DMS114 treated with DMSO at 0.1 percent for 48 hours (cell line): ENCODE measurements at regions not wholly inside any gene's neighbourhood (a gene's known extent, or its start where the extent isn't known, plus 50 kb on each side); places are given as distances from the start of the nearest gene placed in this dataset.
"Not testable (repeated sequence)": the region's sequence is repeated elsewhere in the genome, so short reads cannot be mapped to it uniquely, and the experiment has no call there.

Source experiments
- DNase-seq: peaks from one replicate; lab custom pipeline; 2025; ENCODE audit not compliant: unreplicated experiment; lab: John Stamatoyannopoulos, UW

- DNase-seq = no peak
These were observed 757.1 kb downstream of the KCNT2 start for GRCh38 chr1:195851016-195851601.

DNA sequence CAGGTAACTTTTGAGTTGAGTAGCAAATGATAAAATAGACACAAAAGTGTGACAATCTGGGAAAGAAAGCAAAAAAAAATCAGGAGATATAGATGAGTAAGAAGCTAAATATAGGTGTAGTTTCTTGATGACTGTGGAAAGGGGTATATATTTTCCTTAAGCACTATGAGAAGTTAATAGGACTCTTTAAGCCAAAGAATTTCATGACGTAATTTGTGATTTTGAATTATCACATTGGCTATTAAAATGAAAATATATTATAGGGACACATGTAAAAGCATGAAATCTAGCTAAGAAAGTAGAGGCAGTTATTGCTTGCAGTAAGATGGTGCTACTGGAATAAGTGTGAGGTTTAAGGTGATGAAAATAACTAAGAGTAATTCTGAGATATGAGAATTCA, 759.1 kb downstream of the KCNT2 start:
- no peak for DNase-seq

DNA sequence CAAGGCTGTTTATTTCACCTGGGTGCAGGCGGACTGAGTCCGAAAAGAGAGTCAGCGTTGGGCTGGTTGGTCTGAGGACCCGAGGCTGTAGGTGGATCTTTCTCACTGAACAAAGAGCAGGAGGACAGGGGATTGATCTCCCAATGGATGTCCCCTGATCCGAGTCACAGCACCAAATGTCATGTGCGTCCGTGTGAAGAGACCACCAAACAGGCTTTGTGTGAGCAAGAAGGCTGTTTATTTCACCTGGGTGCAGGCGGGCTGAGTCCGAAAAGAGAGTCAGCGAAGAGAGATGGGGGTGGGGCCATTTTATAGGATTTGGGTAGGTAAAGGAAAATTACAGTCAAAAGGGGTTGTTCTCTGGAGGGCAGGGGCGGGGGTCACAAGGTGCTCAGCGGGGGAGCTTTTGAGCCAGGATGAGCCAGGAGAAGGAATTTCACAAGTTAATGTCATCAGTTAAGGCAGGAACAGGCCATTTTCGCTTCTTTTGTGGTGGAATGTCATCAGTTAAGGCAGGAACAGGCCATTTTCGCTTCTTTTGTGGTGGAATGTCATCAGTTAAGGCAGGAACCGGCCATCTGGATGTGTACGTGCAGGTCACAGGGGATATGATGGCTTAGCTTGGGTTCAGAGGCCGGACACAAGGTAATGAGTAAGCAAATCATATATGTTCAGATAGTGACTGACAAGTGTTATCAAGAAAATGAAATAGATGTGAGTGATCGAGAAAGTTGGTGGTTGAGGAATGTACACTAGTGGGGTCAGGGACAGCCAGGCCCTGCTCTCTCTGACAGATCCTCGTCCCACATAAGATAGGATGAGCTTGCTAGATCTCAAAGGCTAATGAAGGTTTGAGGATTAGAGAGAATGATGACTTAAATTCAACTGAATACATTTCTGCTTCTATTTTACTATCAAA, 760.0 kb downstream of the KCNT2 start:
- not testable (repeated sequence) for DNase-seq

DNA sequence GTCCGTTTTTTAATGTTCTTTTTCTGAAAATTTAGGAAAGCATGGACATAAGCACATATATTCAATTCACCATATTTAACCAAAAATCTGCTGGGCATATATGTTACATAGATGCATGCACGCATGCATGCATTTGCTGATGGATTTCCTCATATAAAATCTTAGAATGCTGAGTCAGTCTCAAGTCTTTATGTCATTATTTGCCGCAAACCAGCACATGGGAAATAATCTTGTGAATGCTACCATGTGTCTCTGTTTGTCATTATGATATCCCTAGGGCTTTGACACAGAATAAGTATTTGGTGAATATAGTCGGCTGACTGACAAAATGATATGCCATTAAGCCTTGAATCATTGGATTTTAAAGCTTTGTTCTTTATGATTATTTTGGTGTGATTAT, 776.5 kb downstream of the KCNT2 start:
- DNase-seq = no peak

- DNase-seq = no peak
These were observed 779.9 kb downstream of the KCNT2 start for GRCh38 chr1:195828325-195828724.

DNA sequence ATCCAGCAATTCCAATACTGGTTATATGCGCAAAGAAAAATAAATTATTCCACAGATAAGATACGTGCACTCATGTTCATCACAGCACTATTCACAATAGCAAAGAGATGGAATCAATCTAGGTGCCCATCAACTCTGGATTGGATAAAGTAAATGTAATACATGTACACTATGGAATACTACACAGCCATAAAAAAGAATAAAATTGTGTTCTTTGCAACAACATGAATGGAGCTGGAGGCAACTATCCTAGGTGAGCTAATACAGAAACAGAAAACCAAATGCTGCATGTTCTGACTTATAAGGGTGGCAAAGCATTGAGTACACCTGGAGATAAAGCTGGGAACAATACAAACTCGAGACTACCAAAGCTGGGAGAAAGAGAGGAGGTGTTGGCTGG, 787.3 kb downstream of the KCNT2 start:
- DNase-seq = no peak

DNA sequence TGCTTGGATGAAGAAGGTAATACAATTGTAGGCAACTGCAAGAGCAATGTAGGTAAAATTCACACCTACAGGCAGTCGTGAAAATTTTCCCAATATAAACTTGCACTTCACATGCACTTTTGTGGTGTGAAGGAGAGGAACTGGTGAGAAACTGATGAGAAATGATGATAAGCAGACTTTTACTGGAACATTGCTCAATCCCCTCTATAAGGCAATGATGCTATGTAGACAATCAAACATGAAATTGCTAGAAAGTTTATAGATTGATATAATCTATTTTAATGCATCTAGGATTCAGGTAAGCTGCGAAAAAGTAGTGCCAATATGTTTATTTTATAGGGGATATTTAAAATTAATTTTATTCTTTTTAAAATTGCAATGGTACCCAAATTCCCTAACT, 802.2 kb downstream of the KCNT2 start:
- no peak for DNase-seq

- DNase-seq = no peak
These were observed 803.7 kb downstream of the KCNT2 start for GRCh38 chr1:195804547-195804946.

- no peak for DNase-seq
These were observed 809.2 kb downstream of the KCNT2 start for GRCh38 chr1:195799016-195799415.

GRCh38 chr1:195794225-195794624, 814.0 kb downstream of the KCNT2 start:
- DNase-seq = no peak

GRCh38 chr1:195791796-195792195, 816.4 kb downstream of the KCNT2 start:
- DNase-seq = no peak

GRCh38 chr1:195790514-195791168, 817.6 kb downstream of the KCNT2 start:
- no peak for DNase-seq

DNA sequence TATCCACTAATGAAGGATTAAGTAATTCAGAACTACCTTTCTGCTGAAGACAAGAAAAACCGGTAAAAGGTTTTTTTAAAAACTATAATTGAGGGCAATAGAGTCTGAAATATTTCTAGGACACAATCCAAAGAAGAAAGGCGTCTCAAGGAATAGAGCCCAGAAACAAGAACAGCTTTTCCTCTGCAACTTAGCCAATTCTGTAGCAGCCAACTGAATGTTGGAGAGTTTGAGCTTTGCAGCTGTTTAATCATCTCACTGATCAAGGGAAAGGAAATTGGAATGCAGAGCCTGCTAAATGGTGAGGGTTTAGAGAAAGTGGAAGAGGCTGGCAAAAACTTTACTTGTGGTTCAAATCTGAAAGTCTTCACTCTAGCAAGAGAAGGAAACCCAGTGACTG, 818.9 kb downstream of the KCNT2 start:
- DNase-seq = no peak

GRCh38 chr1:195788721-195789120, 819.5 kb downstream of the KCNT2 start:
- no peak for DNase-seq

GRCh38 chr1:195785830-195786229, 822.4 kb downstream of the KCNT2 start:
- DNase-seq = no peak

- no peak for DNase-seq
These were observed 834.3 kb downstream of the KCNT2 start for GRCh38 chr1:195773931-195774330.

DNA sequence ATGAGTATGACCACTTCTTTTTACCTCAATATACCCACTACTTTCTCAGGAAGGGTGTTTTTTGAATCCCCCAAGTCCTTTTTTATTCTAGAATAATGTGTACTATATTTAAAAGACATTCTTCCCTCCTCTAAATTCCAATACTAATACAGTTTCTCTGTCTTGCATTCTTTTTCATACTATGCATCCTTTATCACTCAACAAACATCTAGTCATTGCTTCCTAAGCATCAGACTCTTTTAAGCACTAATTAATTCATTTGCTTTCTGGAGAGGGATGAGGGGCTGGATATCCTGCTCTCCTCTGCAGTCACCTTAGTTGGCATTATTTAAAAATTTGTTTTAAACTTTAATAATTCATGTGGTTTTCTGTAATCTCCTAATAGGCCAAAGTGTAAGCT, 838.8 kb downstream of the KCNT2 start:
- DNase-seq = no peak

- DNase-seq = no peak
These were observed 839.3 kb downstream of the KCNT2 start for GRCh38 chr1:195768936-195769335.

GRCh38 chr1:195768377-195768776, 839.9 kb downstream of the KCNT2 start:
- no peak for DNase-seq

DNA sequence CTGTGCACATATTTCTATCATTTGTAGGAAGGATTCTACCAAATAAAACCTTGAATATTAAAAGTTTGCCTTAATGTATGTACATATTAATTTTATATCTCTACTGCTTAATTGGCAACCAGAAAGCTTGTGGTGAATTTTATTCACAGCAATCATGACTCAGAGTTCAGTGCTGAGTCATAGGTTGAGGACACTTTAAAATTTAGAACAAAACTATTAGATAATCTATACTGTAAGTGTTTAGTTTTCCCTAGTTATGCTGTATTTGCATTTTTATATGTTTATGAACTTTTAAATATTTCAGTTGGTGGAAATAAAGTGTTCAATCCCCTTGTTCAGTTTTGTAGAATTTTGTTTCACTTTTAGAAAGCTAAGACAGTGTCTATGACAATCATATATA, 841.5 kb downstream of the KCNT2 start:
- DNase-seq = no peak

GRCh38 chr1:195765099-195765498, 843.1 kb downstream of the KCNT2 start:
- DNase-seq = no peak

DNA sequence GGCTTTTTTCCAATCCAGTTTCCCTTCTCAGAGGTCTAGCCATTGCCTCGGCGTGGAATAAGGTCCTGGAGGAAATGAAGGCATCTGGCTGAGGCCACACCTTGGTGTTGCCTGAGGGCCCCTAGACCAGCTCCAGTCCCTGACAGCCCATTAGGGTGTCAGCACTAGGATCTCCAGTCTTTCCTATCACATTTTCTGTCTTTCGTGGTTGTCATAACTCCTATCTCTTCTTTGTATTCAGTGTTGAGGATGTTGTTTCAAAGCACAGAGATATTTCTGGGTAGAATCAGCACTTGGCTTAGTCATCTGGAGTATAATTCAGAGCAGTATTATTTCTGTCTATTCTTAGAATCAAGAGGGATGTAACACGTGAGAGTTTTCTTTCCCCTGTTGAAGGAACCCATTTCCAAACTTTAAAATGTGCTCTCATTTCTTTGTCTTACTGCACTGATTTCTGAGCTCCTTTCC, 844.3 kb downstream of the KCNT2 start:
- no peak for DNase-seq
